AG10803 (cell line): ENCODE measurements at regions not wholly inside any gene's neighbourhood (a gene's known extent, or its start where the extent isn't known, plus 50 kb on each side); places are given as distances from the start of the nearest gene placed in this dataset.

Source experiments
- DNase-seq: peaks from one replicate; pipeline ENCODE4 v3.0.0; 2010; ENCODE audit warnings: low read depth
- H3K4me3 ChIP-seq: 2 replicates; pipeline ENCODE4 v1.5.1; 2011; ENCODE audit warnings: mild to moderate bottlenecking, low read length, control low read depth
- TF ChIP-seq, protein P1 (sequence below): conservative IDR thresholded peaks from 2 replicates; pipeline ENCODE4 v1.5.1; 2011; ENCODE audit warnings: mild to moderate bottlenecking, low read length, control low read depth, inconsistent platforms

DNA sequence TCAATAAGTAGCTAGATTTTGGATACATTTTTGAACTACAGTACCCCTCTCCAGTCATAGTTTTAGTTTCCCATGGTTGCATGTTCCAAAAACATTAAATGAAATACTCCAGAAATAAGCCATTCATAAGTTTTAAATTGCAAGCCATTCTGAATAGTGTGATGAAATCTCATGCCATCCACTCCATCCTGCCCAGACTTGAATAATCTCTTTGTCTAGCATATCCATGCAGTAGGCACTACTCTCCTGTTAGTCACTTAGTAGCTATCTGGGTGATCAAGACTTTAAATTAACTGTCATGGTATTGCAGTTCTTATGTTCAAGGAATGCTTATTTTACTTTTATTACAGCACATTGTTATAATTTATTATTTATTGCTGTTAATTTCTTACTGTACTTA, 237.4 kb downstream of the SPANXN1 start:
- TF ChIP-seq, protein P1, sequence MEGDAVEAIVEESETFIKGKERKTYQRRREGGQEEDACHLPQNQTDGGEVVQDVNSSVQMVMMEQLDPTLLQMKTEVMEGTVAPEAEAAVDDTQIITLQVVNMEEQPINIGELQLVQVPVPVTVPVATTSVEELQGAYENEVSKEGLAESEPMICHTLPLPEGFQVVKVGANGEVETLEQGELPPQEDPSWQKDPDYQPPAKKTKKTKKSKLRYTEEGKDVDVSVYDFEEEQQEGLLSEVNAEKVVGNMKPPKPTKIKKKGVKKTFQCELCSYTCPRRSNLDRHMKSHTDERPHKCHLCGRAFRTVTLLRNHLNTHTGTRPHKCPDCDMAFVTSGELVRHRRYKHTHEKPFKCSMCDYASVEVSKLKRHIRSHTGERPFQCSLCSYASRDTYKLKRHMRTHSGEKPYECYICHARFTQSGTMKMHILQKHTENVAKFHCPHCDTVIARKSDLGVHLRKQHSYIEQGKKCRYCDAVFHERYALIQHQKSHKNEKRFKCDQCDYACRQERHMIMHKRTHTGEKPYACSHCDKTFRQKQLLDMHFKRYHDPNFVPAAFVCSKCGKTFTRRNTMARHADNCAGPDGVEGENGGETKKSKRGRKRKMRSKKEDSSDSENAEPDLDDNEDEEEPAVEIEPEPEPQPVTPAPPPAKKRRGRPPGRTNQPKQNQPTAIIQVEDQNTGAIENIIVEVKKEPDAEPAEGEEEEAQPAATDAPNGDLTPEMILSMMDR, result no peak
- DNase-seq, result no peak
- H3K4me3 ChIP-seq, result no peak overlapping the region

GRCh38 chrX:145502670-145503069, 255.4 kb downstream of the SPANXN1 start:
- TF ChIP-seq, protein P1, result no peak
- H3K4me3 ChIP-seq, result no peak overlapping the region
- no peak for DNase-seq

- H3K4me3 ChIP-seq, result no peak overlapping the region
- TF ChIP-seq, protein P1, result no peak
- no peak for DNase-seq
Measured at GRCh38 chrX:145506214-145506613, 258.9 kb downstream of the SPANXN1 start.

DNA sequence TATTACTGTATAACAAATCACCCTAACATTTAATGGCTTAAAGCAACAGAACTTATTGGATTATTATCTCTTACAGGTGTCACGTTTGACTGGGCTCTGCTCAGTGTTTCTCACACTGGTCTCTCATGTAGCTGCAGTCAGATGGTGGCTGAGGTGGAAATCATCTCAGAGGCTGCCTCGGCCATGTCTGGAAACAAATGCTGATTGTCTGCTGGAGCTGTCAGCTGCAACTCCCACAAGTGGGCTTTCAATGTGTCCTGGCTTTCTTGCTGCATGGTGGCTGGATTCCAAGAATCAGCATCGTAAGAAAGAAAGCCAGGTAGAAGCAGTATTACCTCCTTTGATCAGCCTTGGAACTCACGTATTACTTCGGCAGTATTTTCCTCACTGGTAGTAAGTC, 277.6 kb downstream of the SPANXN1 start:
- DNase-seq, result no peak
- no peak overlapping the region for H3K4me3 ChIP-seq
- TF ChIP-seq, protein P1, result no peak

DNA sequence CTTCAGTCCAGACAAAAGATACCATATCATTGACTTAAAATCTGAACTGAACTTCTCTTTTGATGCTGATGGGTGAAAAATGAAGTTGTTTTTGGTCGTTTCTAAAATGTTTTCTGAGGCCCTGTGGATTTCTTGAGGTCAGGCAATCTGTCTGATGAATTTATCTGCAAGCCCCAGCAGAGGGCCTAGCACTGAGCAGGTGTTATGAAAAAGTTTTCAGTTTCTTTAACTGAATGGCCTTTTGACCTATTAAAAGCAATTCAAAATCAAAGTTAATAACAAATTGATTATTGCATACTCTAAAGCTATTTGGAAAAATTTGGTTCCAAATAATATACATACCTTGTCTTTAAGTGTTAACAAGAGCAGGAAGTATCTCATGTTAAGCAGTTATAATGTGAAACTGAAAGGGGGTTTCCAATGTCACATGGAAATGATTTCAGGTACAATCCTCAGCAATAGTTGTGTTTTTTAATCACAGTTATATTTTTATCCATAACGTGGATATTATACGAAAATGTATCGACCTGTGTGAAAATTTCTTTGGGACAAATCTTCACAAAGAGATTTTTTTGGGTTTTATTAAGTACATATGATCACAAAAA, 285.0 kb downstream of the SPANXN1 start:
- TF ChIP-seq, protein P1, result no peak
- DNase-seq, result no peak
- no peak overlapping the region for H3K4me3 ChIP-seq

DNA sequence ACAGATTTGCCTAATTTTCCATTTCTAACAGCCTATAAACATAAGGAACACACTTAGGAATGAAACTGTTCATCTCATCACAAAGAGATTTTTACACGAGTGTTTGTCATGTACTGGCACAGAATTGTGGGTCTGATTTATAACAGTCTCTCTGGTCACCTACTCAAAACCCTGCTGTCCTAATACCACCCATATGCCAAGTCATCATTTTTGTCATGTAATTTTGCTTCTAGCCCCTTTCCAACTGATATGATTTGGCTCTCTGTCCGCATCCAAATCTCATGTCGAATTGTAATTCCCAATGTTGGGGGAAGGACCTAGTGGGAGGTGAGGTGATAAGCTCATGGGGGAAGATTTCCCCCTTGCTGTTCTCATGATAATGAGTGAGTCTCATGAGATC, 284.1 kb upstream of the SLITRK2 start:
- TF ChIP-seq, protein P1, result no peak
- no peak overlapping the region for H3K4me3 ChIP-seq
- DNase-seq, result no peak

DNA sequence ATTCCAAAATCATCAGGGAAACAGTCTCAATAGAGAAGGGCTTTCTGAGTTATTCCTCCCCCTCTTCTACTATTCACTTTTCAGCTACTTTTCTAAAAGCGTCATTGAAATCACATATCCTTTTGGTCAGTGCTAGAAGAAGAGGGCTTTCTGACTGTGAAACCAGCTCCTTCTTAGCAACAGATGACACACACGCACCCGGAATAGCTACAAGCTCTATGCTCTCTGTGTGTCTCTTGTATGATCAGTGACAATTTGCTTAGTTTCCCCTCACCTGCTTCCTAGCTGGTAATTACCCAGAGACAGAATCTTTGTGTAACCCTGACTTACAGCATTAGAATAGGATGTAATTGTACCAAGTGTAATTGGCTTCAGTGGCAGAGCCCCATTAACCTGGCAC, 268.1 kb upstream of the SLITRK2 start:
- no peak for DNase-seq
- TF ChIP-seq, protein P1, result no peak
- H3K4me3 ChIP-seq, result no peak overlapping the region
